ENCODE measurements at regions not wholly inside any gene's neighbourhood (a gene's known extent, or its start where the extent isn't known, plus 50 kb on each side); places are given as distances from the start of the nearest gene placed in this dataset.

DNA sequence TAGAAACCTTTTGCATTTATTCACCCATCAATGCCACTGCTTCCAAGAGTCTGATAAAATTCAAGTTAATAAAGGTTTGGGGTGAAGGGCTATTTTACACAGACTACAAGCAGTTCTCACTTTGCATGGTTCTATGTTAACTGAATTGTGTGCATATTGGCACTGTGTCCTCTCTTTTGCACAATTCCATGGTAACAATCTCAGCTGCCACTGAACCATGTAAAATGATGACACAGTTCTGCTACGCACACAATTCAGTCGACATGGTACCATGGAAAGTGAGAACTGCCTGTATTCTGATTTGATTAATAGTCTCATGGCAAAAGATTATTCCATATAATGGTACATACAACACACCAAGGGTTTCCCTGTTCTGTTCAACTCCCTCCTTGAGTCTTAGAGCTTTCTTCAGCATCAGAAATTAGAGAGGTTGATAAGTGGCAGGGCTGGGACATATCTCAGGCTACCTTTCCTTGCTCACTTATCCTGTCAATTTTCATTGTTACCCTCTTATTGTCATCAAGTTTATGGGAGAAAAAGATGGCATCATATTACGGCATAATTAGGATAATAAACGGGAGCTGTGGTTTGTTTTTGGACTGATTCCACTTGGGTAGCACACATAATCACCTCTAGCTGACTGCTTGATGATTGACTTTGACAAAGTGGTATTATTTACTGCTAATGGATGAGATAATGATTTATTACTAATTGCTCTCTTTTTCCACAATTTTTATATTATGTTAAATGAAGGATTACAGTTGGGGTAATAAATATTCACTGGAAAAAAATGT lies 139.3 kb upstream of the CREB1 start:
- Histone ChIP-seq H3K14ac (replicated peaks; ENCODE audit: low read depth, low read length) (no peak overlapping the region), H4K8ac (ENCODE audit: low read depth in 2 of 2, low read length in 2 of 2) (no peak overlapping the region), H2BK20ac (ENCODE audit: low read depth, low read length) (peak overlapping the region; percentile 30; the same call in 1 of the 2 replicates), H4K20me1 (ENCODE audit: insufficient read depth, low read length) (no peaks in the 10 kb centered on the region), H2AFZ (replicated peaks; ENCODE audit: low read length, poor library complexity) (no peak overlapping the region), H3K27me3 (ENCODE audit: control insufficient read depth, insufficient read depth, low read length) (no peaks in the 10 kb centered on the region), H3K36me3 (ENCODE audit: control insufficient read depth, insufficient read depth, low read length) (no peaks in the 10 kb centered on the region), H3K9me3 (ENCODE audit: control insufficient read depth, insufficient read depth, low read length) (peaks cover 2% of the 10 kb centered on the region; the same call in 1 of the 2 replicates), H3K9me1 (ENCODE audit: insufficient read depth, low read length) (peaks cover 9% of the 10 kb centered on the region), H4K91ac (ENCODE audit: insufficient read depth, low read depth, low read length) (no peak overlapping the region), H2BK120ac (ENCODE audit: low read depth, low read length) (no peak overlapping the region), H3K4me1 (ENCODE audit: control insufficient read depth, insufficient read depth, low read length) (peaks cover 9% of the 10 kb centered on the region), H3K4ac (ENCODE audit: low read depth, low read length) (no peak overlapping the region), H3K9ac (ENCODE audit: low read depth, low read length) (no peak overlapping the region), H2BK15ac (ENCODE audit: low read depth, low read length) (peak overlapping the region; percentile 32; the same call in 1 of the 3 replicates), H4K5ac (ENCODE audit: low read depth, low read length) (no peak overlapping the region), H2BK5ac (ENCODE audit: low read depth, low read length, poor library complexity, severe bottlenecking) (no peak overlapping the region), H3K4me3 (ENCODE audit: insufficient read depth, low read depth, low read length) (no peak overlapping the region), H2AK9ac (replicated peaks; ENCODE audit: low read depth, low read length, poor library complexity) (no peak overlapping the region), H3K23ac (ENCODE audit: low read depth, low read length) (no peak overlapping the region), H2AK5ac (ENCODE audit: low read depth, low read length) (no peak overlapping the region), H3K18ac (ENCODE audit: low read depth, low read length) (no peak overlapping the region), H3K79me1 (ENCODE audit: low read depth in 1 of 2, low read length in 2 of 2) (no peaks in the 10 kb centered on the region), H3K27ac (ENCODE audit: insufficient read depth, low read length) (no peak overlapping the region), H3K4me2 (ENCODE audit: low read depth, low read length) (no peak overlapping the region), H3K56ac (ENCODE audit: extremely low read depth, insufficient read depth, low read length) (no peak overlapping the region)
- DNase-seq, result no peak
- no CpG with 5 or more reads among the region's 4 CpGs for WGBS, 2 experiments (ENCODE audit: extremely low coverage in 2 of 2, insufficient read length in 1 of 2)
- intact Hi-C loops (cut with micrococcal nuclease), result no loop called here
- TF ChIP-seq SMC3 (IDR thresholded peaks at IDR 0.05; ENCODE audit: low read depth, low read length) (no peak), CEBPB (IDR thresholded peaks at IDR 0.05; ENCODE audit: low read depth, low read length) (no peak)
- in situ Hi-C loops (cut with MboI; ENCODE audit: low sequenced_read_pairs), result no loop called here
- no TSS peak for BruUV-seq (replicated peaks)
- ChIA-PET CTCF (no interaction called here), POLR2A (ENCODE audit: unreplicated experiment) (no interaction called here)
- ATAC-seq (ENCODE audit: low read depth), result no peak
- dilution Hi-C loops (cut with HindIII; ENCODE audit: low sequenced_read_pairs, unreplicated experiment), result no loop called here

Data from IMR-90 (cell line).